Naive thymus-derived CD4-positive, alpha-beta T cell (primary cell): ENCODE measurements at regions not wholly inside any gene's neighbourhood (a gene's known extent, or its start where the extent isn't known, plus 50 kb on each side); places are given as distances from the start of the nearest gene placed in this dataset.

Experiments
- ATAC-seq: fragments of 150-1000 bp; cut with Tn5 transposase; 2 replicates; pipeline ENCODE4 v1.10.0; 2021; ENCODE audit warnings: mild to moderate bottlenecking, moderate library complexity
- CTCF ChIA-PET: fragments of 350-600 bp; sonication (Branson Sonifier 250); formaldehyde crosslinking; loops from one replicate; lab custom pipeline; 2021; ENCODE audit warnings: antibody characterized with exemption; lab: Charles Lee
- POLR2A ChIA-PET: fragments of 350-600 bp; sonication (Branson Sonifier 250); formaldehyde crosslinking; loops from one replicate; lab custom pipeline; 2021; ENCODE audit warnings: antibody characterized with exemption, inconsistent platforms; lab: Charles Lee
- DNase-seq, 9 donors: peaks; one replicate each; pipeline versions ENCODE4 v3.0.0 to v3.0.0-alpha.2; 2020 to 2022; ENCODE audit warnings: mixed read lengths in 1 of 9
- H3K27ac ChIP-seq: one replicate; pipeline ENCODE4 v1.7.0; 2013; ENCODE audit warnings: mild to moderate bottlenecking, low read depth, low read length, moderate library complexity
- H3K27me3 ChIP-seq, 2 donors: one replicate each; pipeline ENCODE4 v1.7.0; 2013; ENCODE audit warnings: low read length in 2 of 2, mild to moderate bottlenecking in 2 of 2, moderate library complexity in 2 of 2; ENCODE audit not compliant: control insufficient read depth in 2 of 2, insufficient read depth in 2 of 2
- H3K36me3 ChIP-seq, 3 experiments: 1 replicate in 2 of 3; 2 replicates in 1 of 3; pipeline ENCODE4 v1.7.0; 2013; ENCODE audit warnings: low read length in 3 of 3, mild to moderate bottlenecking in 3 of 3, moderate library complexity in 1 of 3; ENCODE audit not compliant: insufficient read depth in 3 of 3, control insufficient read depth in 2 of 3
- H3K4me1 ChIP-seq, 2 donors: one replicate each; pipeline ENCODE4 v1.7.0; 2013; ENCODE audit warnings: low read length in 2 of 2, mild to moderate bottlenecking in 2 of 2, moderate library complexity in 1 of 2; ENCODE audit not compliant: control insufficient read depth in 2 of 2, insufficient read depth in 2 of 2
- H3K4me3 ChIP-seq: 2 replicates; pipeline ENCODE4 v1.7.0; 2013; ENCODE audit warnings: mild to moderate bottlenecking, low read length
- H3K9me3 ChIP-seq, 3 experiments: 1 replicate in 2 of 3; 2 replicates in 1 of 3; pipeline ENCODE4 v1.7.0; 2013; ENCODE audit warnings: low read length in 3 of 3; ENCODE audit not compliant: control insufficient read depth in 2 of 3
- H3K27ac Mint-ChIP-seq, 9 donors: one replicate each; pipeline ENCODE4 v1.8.0; 2020 to 2022; ENCODE audit warnings: mixed read lengths in 9 of 9, mild to moderate bottlenecking in 8 of 9, moderate library complexity in 5 of 9, inconsistent platforms in 2 of 9
- H3K27me3 Mint-ChIP-seq, 5 donors: one replicate each; pipeline ENCODE4 v1.8.0; 2021 to 2022; ENCODE audit warnings: mixed read lengths in 5 of 5, mild to moderate bottlenecking in 1 of 5
- H3K36me3 Mint-ChIP-seq, 5 donors: one replicate each; pipeline ENCODE4 v1.8.0; 2020 to 2022; ENCODE audit warnings: mixed read lengths in 5 of 5, mild to moderate bottlenecking in 3 of 5, inconsistent platforms in 1 of 5
- H3K4me1 Mint-ChIP-seq, 7 donors: one replicate each; pipeline ENCODE4 v1.8.0; 2020 to 2022; ENCODE audit warnings: mixed read lengths in 7 of 7, mild to moderate bottlenecking in 3 of 7, inconsistent platforms in 1 of 7
- H3K4me3 Mint-ChIP-seq, 10 donors: one replicate each; pipeline ENCODE4 v1.8.0; 2020 to 2022; ENCODE audit warnings: mild to moderate bottlenecking in 10 of 10, mixed read lengths in 10 of 10, moderate library complexity in 6 of 10, inconsistent platforms in 2 of 10
- H3K9me3 Mint-ChIP-seq, 11 donors: one replicate each; pipeline ENCODE4 v1.8.0; 2020 to 2022; ENCODE audit warnings: mixed read lengths in 11 of 11, mild to moderate bottlenecking in 4 of 11, inconsistent platforms in 1 of 11, moderate library complexity in 1 of 11
- intact Hi-C, 2 donors: fragments of 100-400 bp; cut with micrococcal nuclease; formaldehyde crosslinking; loops; one replicate each; pipeline ENCODE4 v1.15.1; 2023

DNA sequence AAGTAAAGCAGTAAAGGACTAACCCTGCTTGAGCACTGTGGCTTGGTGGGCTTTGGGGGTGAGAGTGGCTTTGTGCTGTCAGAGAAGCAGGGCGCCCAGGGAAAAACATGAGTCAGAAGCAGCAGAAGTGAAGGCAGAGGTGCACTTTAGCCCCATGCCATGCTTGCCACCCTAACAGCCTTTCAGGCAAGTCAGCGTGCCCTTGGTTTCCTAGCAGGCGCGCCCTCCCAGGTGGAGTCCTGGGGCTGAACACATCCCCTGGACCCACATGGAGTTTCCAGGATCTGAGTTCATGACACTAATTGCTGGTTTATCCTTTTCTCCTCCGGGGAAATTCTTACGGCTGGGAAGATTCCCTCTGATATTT is 106.6 kb downstream of the TLR5 start:
- Histone ChIP-seq H3K27ac (no peak overlapping the region), H3K4me1 (no peaks in the 10 kb centered on the region), H3K4me3 (no peak overlapping the region), H3K9me3 (no peaks in the 10 kb centered on the region), H3K27me3 (no peaks in the 10 kb centered on the region), H3K36me3 (no peaks in the 10 kb centered on the region)
- POLR2A ChIA-PET, result no interaction called here
- intact Hi-C loops, result no loop called here
- peaks cover 0 to 3% (median 0%) of the 10 kb centered on the region in 7 donors for H3K4me1 Mint-ChIP-seq
- H3K9me3 Mint-ChIP-seq, result no peaks in the 10 kb centered on the region
- H3K27me3 Mint-ChIP-seq, result peaks cover 0 to 15% (median 9%) of the 10 kb centered on the region in 5 donors
- DNase-seq (no peak), ATAC-seq (no peak)
- H3K4me3 Mint-ChIP-seq, result no peak overlapping the region
- CTCF ChIA-PET, result no interaction called here
- no peaks in the 10 kb centered on the region for H3K36me3 Mint-ChIP-seq
- no peak overlapping the region for H3K27ac Mint-ChIP-seq

DNA sequence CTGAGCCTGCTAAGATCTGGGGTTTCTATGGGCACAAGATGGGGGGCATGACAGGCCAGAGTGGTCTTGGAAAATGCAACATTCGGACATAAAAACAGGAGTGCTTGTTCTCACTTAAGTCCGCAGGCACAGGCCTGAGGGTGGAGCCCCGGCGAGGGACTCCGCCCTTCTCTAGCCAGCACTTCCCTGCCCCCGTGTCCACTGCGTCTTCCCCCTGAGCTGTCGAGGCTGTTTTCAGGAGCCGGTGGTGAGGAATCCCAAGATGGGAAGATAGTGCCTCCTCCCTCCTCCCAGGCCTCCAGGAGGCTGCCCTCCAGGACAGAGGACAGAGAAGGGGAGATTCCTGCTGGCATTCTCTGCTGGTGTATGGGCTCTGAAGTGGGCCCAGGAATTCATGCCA is 105.2 kb downstream of the TLR5 start:
- intact Hi-C loops, result no loop called here
- CTCF ChIA-PET, result no interaction called here
- DNase-seq, result no peak

DNA sequence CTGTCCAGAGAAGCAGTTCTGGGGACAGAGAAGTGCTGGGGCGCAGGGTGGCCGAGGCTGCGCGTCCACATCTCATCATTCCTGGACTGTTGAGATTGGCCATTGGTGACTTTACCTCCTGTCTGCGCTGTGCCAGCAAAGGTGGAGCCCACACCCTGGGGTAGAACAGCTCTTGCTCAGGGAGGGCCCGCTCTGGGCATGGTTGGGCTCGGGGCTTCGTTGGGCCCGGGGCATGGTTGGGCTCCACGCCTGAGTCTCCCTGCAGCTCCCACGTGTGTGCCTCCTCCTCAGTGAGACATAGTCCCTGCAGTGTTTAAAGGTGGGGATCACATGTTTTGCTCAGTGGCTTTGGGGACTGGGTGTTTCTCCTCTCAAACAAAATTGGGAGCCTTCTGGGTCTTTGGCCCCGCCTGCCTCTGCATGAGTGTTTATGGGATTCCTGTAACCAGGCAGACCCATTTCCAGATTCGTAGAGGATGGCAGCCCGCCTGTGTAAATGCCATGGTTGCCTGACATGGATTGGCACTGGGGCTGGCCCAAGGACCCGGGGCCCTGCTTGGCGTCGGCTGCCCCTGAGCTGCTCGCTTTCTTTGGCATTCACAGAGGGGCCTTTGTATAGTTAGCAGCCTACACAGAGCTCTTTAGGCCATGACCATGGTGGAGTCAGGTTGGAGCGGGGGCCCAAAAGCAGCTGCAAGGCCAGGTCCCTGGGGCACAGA is 104.6 kb downstream of the TLR5 start:
- no peaks in the 10 kb centered on the region for H3K4me1 ChIP-seq
- Mint-ChIP-seq H3K9me3 (no peaks in the 10 kb centered on the region), H3K27me3 (peaks cover 0 to 18% (median 9%) of the 10 kb centered on the region in 5 donors), H3K4me3 (no peak overlapping the region), H3K27ac (no peak overlapping the region), H3K36me3 (no peaks in the 10 kb centered on the region), H3K4me1 (peaks cover 0 to 3% (median 0%) of the 10 kb centered on the region in 7 donors)
- ChIA-PET CTCF (no interaction called here), POLR2A (no interaction called here)
- H3K27ac ChIP-seq, result no peak overlapping the region
- DNase-seq (no peak), ATAC-seq (no peak)
- intact Hi-C loops, result no loop called here
- H3K36me3 ChIP-seq, result no peaks in the 10 kb centered on the region
- no peak overlapping the region for H3K4me3 ChIP-seq
- H3K9me3 ChIP-seq, result no peaks in the 10 kb centered on the region
- no peaks in the 10 kb centered on the region for H3K27me3 ChIP-seq

More for the DNA sequence above, 105.2 kb downstream of the TLR5 start:
- Mint-ChIP-seq H3K9me3 (no peaks in the 10 kb centered on the region), H3K4me1 (peaks cover 0 to 3% (median 0%) of the 10 kb centered on the region in 7 donors), H3K27me3 (peaks cover 0 to 18% (median 9%) of the 10 kb centered on the region in 5 donors), H3K4me3 (no peak overlapping the region), H3K36me3 (no peaks in the 10 kb centered on the region), H3K27ac (no peak overlapping the region)
- Histone ChIP-seq H3K27me3 (no peaks in the 10 kb centered on the region), H3K4me1 (no peaks in the 10 kb centered on the region), H3K9me3 (no peaks in the 10 kb centered on the region), H3K36me3 (no peaks in the 10 kb centered on the region), H3K27ac (no peak overlapping the region), H3K4me3 (no peak overlapping the region)
- POLR2A ChIA-PET, result no interaction called here
- no peak for ATAC-seq

DNA sequence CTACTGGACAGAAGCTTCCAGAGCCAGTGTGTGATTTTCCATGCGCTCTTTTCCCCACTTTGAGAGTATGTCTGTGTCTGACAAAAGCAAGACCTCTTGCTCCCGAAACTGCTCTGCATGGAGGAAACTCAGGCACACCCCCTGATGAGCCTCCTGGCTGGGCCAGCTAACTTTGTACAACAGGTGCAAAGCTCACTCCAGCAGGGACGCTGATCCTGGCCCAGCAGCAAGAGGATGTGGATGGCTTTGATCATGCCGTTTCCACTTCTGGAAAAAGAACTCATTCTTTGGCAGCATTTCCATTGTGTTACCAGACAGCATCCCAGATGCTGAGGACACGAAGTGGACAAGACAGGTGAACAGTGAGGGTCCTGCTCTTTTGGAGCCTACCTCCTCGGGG is 103.1 kb downstream of the TLR5 start:
- DNase-seq (no peak), ATAC-seq (no peak)
- no peaks in the 10 kb centered on the region for H3K36me3 Mint-ChIP-seq
- no peaks in the 10 kb centered on the region for H3K4me1 Mint-ChIP-seq
- CTCF ChIA-PET, result no interaction called here
- no peak overlapping the region for H3K4me3 Mint-ChIP-seq
- intact Hi-C loops, result no loop called here
- peaks cover 0 to 18% (median 9%) of the 10 kb centered on the region in 5 donors for H3K27me3 Mint-ChIP-seq
- H3K27ac ChIP-seq, result no peak overlapping the region
- no peaks in the 10 kb centered on the region for H3K36me3 ChIP-seq
- H3K4me1 ChIP-seq, result no peaks in the 10 kb centered on the region
- POLR2A ChIA-PET, result no interaction called here
- no peak overlapping the region for H3K4me3 ChIP-seq
- no peak overlapping the region for H3K27ac Mint-ChIP-seq
- H3K9me3 Mint-ChIP-seq, result peaks cover 0 to 12% (median 2%) of the 10 kb centered on the region in 11 donors
- no peaks in the 10 kb centered on the region for H3K9me3 ChIP-seq
- no peaks in the 10 kb centered on the region for H3K27me3 ChIP-seq

DNA sequence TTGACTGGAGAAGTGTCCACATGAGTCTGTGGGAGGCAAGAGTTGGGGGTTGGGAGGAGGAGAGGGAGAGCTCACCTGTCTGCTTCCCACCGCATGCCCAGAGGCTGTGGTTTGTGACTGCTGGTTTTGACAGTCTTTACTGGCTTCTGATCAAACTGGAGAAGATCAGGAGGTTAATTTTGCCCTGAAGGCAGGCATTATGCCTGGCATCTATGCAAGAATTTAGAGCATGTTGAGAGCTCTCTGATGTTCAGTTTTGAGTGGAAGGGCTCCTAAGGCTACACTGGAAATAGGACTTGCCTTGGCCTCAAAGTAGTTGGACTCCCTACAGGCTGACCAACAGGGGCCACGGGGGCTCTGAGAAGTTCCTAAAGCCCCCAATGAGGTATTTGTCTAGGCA is 101.6 kb downstream of the TLR5 start:
- Histone ChIP-seq H3K27me3 (no peaks in the 10 kb centered on the region), H3K9me3 (no peaks in the 10 kb centered on the region), H3K36me3 (no peaks in the 10 kb centered on the region), H3K4me3 (no peak overlapping the region), H3K27ac (no peak overlapping the region), H3K4me1 (no peaks in the 10 kb centered on the region)
- H3K9me3 Mint-ChIP-seq, result peaks cover 0 to 27% (median 4%) of the 10 kb centered on the region in 11 donors
- H3K36me3 Mint-ChIP-seq, result peaks cover 0 to 5% (median 0%) of the 10 kb centered on the region in 5 donors
- ChIA-PET CTCF (no interaction called here), POLR2A (no interaction called here)
- H3K4me3 Mint-ChIP-seq, result no peak overlapping the region
- H3K27me3 Mint-ChIP-seq, result peaks cover 0 to 18% (median 9%) of the 10 kb centered on the region in 5 donors
- intact Hi-C loops, result no loop called here
- DNase-seq (no peak), ATAC-seq (no peak)
- no peaks in the 10 kb centered on the region for H3K4me1 Mint-ChIP-seq
- no peak overlapping the region for H3K27ac Mint-ChIP-seq

DNA sequence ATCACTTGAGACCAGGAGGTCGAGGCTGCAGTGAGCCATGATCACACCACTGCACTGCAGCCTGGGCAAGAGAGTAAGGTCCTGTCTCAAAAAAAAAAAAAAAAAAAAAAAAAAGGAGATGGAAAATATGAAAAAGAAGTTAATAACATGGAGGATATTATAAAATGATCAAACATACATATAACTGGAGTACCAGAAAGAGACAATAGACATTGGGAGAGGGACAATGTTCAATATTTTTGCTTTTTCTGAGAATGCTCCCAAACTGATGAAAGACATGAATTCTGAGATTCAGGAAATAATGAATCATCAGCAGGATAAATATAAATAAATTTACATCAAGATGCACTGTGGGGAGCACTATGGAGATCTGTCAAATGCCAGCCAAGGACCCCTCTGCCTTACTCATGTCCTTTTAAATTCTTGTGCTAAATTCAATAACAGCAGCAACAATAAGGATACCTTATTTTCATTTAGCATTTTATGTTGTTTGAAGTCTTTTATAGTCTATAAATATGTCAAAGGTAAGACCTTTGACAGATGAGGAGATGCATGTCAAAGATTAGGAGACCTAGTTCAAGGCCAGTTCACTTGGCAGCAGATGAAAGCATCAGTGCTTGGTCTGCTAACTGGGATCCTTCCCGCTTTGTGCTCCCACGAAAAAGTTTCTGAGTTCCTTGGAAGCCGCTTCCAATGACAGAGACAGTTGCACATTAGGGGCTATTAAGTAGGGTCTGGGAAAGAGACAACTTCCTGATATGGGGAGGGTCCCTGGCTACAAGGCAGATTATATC is 97.7 kb downstream of the TLR5 start:
- Histone ChIP-seq H3K4me3 (no peak overlapping the region), H3K4me1 (no peaks in the 10 kb centered on the region), H3K27me3 (no peaks in the 10 kb centered on the region), H3K9me3 (no peaks in the 10 kb centered on the region), H3K27ac (no peak overlapping the region), H3K36me3 (no peaks in the 10 kb centered on the region)
- intact Hi-C loops, result no loop called here
- Mint-ChIP-seq H3K27ac (no peak overlapping the region), H3K4me3 (no peak overlapping the region), H3K27me3 (peaks cover 0 to 17% (median 5%) of the 10 kb centered on the region in 5 donors), H3K9me3 (peaks cover 0 to 35% (median 6%) of the 10 kb centered on the region in 11 donors), H3K4me1 (no peaks in the 10 kb centered on the region), H3K36me3 (peaks cover 0 to 5% (median 0%) of the 10 kb centered on the region in 5 donors)
- ChIA-PET CTCF (no interaction called here), POLR2A (no interaction called here)
- no peak for DNase-seq
- no peak for ATAC-seq
